ENCODE measurements at regions not wholly inside any gene's neighbourhood (a gene's known extent, or its start where the extent isn't known, plus 50 kb on each side); places are given as distances from the start of the nearest gene placed in this dataset.

DNA sequence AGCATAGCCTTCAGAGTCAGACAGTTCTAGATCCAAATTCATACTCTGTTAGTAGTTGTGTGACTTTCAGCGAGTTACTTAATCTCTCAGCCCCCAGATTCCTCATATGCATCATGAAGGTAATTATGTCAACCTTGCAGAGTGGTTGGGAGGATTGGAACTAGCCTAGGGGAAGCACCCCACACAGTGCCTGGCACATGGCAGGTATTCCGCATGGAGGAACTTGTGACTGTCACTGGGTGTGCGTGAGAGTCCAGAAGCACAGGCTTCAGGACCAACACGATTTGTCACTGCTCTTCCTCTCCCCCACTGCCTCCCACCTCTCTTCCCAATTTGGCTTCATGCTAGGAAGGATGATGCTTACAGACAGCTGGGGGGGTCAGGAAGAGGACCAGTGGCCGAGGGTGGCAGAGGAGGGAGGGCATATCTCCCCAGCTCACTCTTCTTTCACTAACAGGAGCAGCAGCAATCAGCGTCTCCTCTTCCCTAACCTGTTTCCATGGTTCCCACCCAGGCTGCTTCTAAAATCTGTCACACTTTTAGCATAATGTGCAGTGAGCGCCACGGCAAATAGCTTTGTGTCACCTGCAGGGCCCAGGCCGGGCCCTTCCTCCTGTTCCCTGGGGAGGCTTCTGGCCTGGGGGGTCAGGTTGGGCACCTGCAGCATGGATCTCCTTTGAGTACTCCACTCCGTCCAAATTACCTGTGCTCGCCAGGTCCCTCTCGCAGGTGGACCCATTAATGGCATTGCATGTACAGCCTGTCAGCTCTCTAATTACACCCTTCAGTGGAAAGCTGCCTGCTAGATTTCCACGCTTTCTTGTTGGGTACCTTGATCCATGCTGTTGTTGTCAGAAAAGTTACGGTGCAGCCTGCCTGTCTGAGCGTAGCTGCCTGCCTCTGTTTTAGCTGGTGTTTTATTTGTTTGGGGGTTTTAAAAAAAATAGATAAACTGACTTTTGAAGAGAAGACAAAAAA, 400.4 kb downstream of the NXPE2 start:
- no peak for DNase-seq (ENCODE audit: low read depth)

DNA sequence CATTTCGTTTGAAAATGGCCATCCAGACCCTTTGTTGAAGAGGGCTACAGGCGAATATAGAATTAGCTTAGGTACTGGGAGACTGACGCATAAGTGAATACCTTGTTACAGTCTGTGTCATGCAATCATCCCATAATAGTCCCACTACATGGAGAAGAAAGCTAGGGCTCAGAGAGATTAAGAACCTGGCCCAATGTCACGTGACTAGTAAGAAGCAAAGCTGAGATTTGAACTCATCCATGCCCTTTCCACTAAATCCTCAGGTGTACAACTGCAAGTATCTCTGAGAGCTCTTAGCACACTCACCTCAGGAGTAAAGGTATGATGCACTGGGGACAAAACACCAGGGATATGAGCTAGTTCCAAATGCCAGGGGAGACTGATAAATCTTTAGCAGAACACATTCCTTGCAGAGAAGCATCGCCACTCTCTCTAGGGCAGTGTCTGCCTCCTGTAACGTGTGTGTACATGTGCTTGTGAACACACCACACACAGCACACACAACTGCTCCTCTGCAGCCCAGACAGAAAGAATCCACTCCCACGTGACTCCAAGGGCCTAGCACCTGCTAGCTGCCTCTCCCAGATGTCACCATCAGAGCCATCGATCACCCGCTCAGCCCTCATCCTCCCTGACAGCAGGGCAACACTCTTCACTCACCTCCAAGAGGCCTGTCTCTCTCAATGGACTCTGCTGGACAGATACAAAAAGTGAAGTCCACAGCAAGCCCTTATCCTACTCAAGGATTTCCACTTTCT, 402.8 kb downstream of the NXPE2 start:
- no peak for DNase-seq (ENCODE audit: low read depth)

DNA sequence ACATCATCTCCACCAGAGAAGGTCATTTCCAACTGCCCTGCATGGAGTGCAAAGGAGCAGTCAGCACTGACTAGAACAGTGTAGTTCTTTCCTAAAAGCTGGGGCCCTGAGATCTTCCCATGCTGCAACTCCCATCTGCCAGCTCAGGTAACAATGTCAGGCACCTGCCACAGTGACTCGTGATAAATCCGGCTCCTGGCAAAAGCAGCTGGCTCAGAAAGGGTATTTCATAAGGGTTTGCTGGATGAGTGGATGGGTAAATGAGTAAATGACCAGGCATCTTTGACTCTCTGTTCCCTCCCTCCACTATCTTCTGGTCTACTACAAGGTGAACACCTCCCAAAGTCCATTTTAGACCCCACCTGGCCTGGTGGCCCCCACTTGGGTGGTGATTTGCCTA, 403.6 kb downstream of the NXPE2 start:
- no peak for DNase-seq (ENCODE audit: low read depth)

DNA sequence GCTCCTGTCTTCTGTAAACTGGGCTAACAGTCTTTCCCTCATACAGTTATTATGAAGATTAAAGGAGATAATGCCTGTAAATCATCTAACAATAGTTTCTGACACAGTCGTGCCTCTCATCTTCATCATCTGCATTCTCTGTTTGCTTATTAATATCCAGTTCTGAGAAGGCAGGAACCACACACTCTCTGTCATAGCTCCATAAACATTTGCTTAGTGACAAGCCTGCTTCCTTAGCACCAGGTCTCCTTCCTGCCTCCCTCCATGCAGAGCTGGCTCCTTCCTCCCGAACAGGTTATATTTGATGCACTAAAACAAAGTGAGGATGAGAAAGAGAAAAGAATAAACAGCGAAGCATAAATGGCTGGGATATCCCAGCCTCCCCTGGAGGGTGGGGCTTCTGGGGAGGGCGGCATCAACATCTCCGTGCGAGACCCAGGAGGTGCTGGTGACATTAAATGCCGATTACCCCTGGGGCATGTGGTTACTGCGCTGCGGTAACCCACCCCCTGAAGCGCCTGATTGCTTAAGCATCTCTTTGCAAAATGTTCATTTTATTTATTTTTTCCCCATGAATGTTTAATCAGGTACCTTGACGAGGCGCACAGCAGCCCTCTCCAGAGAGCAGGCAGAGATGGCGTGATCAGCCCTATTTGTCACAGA, 404.9 kb downstream of the NXPE2 start:
- no peak for DNase-seq (ENCODE audit: low read depth)

DNA sequence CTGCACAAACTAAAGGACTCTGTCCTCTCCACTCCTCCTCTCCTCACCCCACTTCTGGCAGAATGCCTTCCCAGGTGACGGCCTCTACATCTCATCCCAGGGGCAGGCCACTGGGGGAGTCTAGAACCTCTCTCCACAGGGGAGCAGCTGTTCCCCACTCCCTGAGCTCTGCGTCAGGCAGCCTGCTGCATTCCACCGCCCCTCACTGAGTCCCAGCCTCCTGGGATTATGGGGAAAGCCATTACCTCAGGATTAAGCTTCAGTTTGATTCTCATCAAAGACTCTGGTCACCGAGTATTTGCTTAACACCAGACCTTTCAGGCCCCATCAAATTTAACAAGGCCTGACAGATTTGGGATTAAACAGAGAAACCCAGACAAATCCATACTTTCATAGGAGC, 405.9 kb downstream of the NXPE2 start:
- DNase-seq (ENCODE audit: low read depth) = no peak

DNA sequence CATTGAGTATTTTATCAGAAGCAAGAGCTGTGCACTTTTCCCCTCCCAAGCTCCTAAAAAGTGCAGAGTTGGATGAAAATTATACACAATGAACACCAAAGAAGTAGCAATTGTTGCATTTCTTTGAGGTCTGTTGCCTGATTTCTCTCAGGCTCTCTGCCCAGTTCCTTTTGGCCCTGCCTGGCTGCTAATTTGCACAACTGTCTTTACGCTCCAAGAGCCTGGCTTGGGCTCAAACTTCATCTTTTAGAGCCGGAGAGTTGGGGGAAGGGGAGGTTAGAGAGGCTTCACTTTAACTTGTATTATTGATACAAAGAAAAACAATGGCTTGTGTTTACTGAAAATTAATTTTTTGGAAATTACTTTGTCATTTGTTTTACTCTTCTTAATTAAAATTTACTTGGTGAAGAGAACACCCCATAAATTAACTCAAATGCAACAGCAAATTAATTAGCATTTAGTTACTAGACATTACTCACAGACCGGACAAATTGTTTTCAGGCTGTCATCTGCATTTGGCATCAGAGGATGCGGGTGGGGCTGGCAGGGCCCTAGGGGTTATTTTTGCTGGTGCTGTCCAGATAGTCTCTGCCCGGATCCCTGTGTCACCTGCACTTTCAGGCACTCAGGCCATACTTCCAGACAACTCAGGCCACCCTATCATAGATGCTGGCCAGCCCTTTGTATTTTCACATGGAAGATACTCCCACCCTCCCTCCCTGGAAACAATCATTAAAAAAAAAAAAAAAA, 407.3 kb downstream of the NXPE2 start:
- DNase-seq (ENCODE audit: low read depth) = no peak

DNA sequence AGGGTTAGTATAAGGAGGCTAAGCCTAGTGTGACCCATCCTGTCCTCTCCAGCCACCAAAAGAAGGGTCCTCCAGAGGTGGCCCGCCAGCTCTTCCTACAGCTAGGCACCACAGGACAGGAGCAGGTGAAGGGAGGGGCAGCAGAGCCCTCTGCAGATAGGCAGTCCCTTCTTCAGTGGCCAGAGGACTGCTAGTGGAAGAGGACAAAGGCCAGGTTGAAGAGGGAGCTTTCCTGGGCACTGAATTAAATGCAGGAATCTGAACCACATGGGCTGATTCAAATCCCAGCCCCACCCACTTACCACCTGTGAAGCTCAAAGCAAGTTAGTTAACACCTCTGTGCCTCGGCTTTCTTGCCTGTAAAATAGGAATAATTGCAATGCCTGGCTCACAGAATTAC, 409.5 kb downstream of the NXPE2 start:
- no peak for DNase-seq (ENCODE audit: low read depth)

DNA sequence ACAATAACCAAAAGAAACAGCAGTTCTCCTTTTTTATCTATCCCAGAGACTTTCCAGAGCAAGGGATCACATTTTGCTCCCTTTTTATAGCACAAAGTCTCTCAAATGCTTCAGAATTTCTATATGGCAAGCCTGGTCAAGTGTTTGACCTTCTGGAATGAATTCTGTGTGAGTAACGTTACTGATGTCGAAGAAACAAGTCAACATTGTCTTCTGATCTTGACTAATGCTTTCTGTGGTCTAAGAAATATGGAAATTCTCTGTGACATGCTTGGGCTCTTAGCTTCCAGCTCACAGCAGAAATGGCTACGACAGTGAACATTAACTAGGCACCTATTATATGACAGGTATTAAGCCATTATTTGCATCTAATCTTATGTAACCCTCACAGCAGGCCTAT, 411.7 kb downstream of the CADM1 start:
- DNase-seq (ENCODE audit: low read depth) = no peak

DNA sequence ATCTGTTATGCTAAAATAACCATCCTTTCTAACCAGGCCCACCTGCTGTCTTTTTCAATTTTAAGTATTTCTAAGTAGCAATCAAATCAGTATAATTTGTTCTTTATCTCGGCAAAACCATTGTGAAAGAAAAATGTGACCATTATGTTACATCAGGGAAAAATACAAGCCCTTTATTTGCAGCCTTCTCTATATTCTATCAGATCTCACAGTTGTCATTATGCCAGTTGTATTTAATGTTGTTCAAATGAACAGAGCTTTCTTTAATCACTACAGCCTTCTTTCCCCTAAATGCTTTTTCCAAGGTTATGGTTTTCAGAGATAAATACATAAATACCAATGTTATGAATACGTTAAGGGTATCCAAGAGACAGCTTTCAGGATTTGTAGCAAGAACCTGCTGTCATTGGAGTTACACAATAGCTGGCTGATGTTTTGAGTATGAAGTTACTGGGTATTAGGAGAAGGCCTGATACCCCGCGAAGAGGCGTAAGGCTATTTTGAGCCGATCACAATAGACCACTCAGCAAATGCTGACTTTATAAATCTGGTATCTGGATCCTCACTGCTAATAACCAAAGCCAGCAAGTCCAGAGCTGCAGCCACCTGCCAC, 406.3 kb downstream of the CADM1 start:
- DNase-seq (ENCODE audit: low read depth) = no peak

DNA sequence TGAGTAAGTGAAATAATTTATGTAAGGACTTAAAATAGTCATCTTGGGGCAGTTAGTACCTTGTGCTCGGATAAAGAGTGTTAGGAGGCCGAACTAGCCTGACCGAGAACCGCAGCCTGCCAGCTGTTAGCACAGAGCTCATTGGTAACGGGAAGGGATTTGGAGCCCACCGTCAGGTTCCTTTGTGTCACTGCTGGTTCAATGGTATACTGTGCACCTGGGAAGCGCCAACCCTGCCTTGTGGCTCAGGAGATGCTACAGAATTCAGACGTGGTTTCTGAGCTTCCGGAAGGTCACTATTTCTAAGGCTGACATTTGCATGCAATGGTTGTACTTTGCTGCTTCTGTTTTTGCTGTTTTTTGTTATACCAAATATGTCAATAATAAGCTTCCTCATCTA, 403.5 kb downstream of the CADM1 start:
- DNase-seq (ENCODE audit: low read depth) = no peak

DNA sequence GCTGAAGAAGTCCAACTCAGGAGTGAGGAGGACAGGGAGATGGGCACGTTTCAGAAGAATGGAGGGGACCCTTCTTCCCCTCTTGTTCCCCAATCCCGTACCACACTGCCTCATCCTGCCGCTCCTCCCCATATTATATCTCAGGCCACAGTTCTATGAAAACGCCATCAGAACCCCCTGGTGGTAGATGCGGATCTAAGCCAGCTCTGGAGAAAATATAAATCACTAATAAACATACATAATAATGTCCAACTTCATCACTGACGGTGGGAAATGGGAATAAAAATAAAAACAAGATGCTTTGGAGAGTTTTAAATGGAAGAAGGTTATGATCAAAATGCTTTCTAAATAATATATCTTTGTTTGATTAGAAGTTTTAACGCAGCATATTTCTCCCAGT, 400.3 kb downstream of the CADM1 start:
- peak; percentile 5 for DNase-seq (ENCODE audit: low read depth)

DNA sequence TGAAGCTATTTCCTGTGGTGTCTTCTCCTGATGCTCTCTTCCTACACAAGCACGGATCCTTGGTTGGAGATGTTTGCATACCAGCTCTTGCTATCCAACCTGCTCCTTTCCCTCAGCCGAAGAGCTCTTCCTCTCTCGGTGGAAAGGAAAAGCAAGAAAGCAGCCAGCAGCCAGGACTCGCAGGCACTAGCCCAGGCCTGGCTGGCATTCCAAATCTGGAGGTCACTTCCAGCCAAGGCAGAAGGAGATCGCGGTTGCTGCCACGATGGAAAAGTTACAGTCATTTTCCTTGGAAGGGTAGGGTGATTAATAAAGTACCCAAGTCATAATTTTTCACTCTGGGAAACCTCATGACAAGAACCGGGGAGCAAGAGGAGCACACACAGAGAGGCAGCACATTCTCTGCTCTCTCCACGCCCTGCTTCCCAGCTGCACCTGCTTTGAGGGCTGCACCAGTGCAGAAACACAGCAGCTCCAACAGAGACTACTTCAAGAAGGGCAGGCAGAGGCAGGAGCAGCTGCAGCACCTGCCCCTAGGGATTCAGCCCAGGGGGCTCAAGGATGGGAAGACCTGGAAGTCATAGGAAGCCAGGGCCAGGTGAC, 399.3 kb downstream of the CADM1 start:
- DNase-seq (ENCODE audit: low read depth) = no peak

DNA sequence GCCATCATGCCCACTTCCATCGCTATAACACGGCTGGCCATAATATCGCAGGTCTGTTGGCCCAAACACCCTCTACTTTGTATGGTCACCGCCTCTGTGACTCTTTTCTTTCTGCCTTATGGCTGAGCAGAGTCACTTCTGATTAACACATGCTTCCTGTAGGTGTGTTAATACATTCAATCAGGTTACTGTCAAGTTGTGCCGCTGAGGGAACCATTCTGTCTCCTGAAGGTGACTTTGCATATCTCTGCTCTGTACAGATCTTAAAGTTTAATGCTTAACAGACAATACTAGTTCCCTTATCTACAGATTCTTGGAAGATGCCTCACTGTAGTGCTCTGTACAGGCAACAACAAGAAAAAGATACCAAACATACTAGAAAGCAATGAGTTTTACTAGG, 393.1 kb downstream of the CADM1 start:
- DNase-seq (ENCODE audit: low read depth) = no peak

DNA sequence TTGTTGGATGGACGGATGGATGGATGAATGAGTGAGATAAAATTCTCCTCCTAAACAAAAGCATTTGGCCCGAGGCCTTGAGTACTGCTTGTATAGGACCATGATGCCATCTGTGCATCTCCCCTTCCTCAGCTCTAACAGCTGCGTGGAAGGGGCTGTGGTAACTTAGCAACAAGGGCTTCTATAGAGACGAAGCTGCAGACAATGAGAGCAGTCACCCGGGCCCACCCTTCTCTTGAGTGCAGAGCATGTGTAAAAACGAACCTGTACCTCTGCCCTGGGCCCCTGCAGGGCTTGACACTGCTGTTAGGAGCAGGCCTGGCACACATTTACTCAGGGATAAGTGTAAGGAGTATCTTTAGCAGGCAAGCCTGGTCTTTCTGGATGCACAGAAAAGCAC, 391.5 kb downstream of the CADM1 start:
- no peak for DNase-seq (ENCODE audit: low read depth)

DNA sequence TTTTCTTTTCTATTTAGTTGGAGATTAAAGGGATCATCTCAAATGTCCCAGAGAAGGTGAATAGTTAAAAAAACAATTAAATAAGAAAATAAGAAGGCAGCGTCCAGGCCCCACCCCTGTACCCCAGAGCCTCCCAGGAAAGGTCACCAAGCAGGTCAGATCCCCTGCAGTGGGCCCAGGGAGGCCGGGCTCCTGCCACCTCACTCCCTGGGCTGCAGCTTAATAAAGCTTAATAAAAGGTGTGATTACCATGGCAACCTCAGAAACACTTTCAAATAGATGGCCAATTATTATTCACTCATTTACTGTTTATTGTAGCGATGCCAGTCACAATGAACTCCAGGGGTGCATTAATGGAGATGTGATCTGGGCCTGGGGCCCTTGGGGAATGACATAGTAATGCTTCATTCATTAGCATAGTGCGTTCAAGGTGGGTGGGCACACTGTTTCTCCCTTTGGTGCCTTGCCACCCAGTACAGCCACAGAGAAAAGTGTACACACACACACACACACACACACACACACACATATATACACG, 386.2 kb downstream of the CADM1 start:
- no peak for DNase-seq (ENCODE audit: low read depth)

DNA sequence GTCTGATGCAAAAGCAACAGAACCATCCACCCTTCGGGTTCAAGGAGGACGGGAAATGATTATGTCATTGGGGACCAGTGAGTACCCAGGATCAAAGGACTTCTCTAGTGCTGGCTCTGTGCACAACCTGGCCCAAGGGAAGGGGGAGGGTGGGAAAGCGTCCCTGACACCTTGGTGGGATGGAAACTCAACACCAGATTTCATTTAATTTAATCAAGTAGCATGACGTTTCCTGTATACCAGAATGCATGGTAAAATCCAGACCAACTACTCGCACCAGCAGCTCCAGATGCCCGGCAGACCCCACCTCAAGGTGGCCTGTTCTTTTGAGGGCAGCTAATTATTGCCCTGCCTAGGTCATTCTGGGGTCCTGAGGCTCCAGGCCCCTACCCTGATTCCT, 385.1 kb downstream of the CADM1 start:
- DNase-seq (ENCODE audit: low read depth) = no peak
